HEK293 (cell line): ENCODE measurements at regions not wholly inside any gene's neighbourhood (a gene's known extent, or its start where the extent isn't known, plus 50 kb on each side); places are given as distances from the start of the nearest gene placed in this dataset.

Source experiments
- CTCF ChIA-PET: fragments of 350-600 bp; formaldehyde crosslinking; extraction: SDS; loops from one replicate; lab custom pipeline; 2021; ENCODE audit warnings: antibody characterized with exemption; lab: Yijun Ruan, JAX
- POLR2A ChIA-PET: fragments of 300-600 bp; formaldehyde crosslinking; extraction: SDS; loops from one replicate; lab custom pipeline; 2020; ENCODE audit warnings: antibody characterized with exemption, inconsistent platforms; lab: Yijun Ruan, JAX
- H3K27ac ChIP-seq: fragments of 200-500 bp; sonication (Bioruptor generic); 2 replicates; pipeline ENCODE4 v1.5.1; 2014; ENCODE audit warnings: low read depth, low read length, control low read depth, inconsistent platforms; ENCODE audit errors: extremely low read depth
- H3K36me3 ChIP-seq, 2 experiments: fragments of 200-500 bp in 1 of 2; sonication (Bioruptor generic) in 1 of 2; 1 replicate in 1 of 2; 2 replicates in 1 of 2; pipeline ENCODE4 v1.5.1; 2014 to 2017; ENCODE audit warnings: inconsistent platforms in 2 of 2, low read length in 2 of 2; ENCODE audit not compliant: control insufficient read depth in 2 of 2, insufficient read depth in 1 of 2
- H3K4me1 ChIP-seq: fragments of 200-500 bp; sonication (Bioruptor generic); 2 replicates; pipeline ENCODE4 v1.5.1; 2014; ENCODE audit warnings: mild to moderate bottlenecking, low read length, inconsistent platforms; ENCODE audit not compliant: control insufficient read depth, insufficient read depth
- H3K4me3 ChIP-seq: 2 replicates; pipeline ENCODE4 v1.5.1; 2011; ENCODE audit warnings: low read depth, mild to moderate bottlenecking, control low read depth, low read length, moderate library complexity
- H3K9me3 ChIP-seq: fragments of 200-500 bp; sonication (Bioruptor generic); 2 replicates; pipeline ENCODE4 v1.5.1; 2014; ENCODE audit warnings: low read depth, low read length, inconsistent platforms; ENCODE audit not compliant: control insufficient read depth, insufficient read depth
- CTCF ChIP-seq: fragments of 450-650 bp; formaldehyde crosslinking; IDR thresholded peaks from 2 replicates; pipeline ENCODE4 v1.5.1; 2016; ENCODE audit warnings: missing biosample characterization, missing genetic modification characterization
- GLIS1 ChIP-seq: fragments of 450-650 bp; formaldehyde crosslinking; IDR thresholded peaks from 2 replicates; pipeline ENCODE4 v1.5.1; 2016; ENCODE audit warnings: missing biosample characterization, missing genetic modification characterization
- KLF16 ChIP-seq: fragments of 450-650 bp; formaldehyde crosslinking; IDR thresholded peaks from 2 replicates; pipeline ENCODE4 v1.5.1; 2017; ENCODE audit warnings: missing biosample characterization, missing genetic modification characterization
- PATZ1 ChIP-seq: fragments of 450-650 bp; formaldehyde crosslinking; IDR thresholded peaks from 2 replicates; pipeline ENCODE4 v1.5.1; 2016; ENCODE audit warnings: missing biosample characterization, missing genetic modification characterization
- SALL2 ChIP-seq: fragments of 450-650 bp; formaldehyde crosslinking; IDR thresholded peaks from 2 replicates; pipeline ENCODE4 v1.5.0; 2017; ENCODE audit warnings: missing biosample characterization, mild to moderate bottlenecking, missing genetic modification characterization, borderline replicate concordance
- ZEB2 ChIP-seq: fragments of 450-650 bp; formaldehyde crosslinking; IDR thresholded peaks from 2 replicates; pipeline ENCODE4 v1.5.1; 2016; ENCODE audit warnings: missing biosample characterization, missing genetic modification characterization
- ZNF174 ChIP-seq: fragments of 450-650 bp; formaldehyde crosslinking; IDR thresholded peaks from 2 replicates; pipeline ENCODE4 v1.5.0; 2017; ENCODE audit warnings: missing biosample characterization, mild to moderate bottlenecking, missing genetic modification characterization
- ZNF175 ChIP-seq: fragments of 450-650 bp; formaldehyde crosslinking; IDR thresholded peaks from 2 replicates; pipeline ENCODE4 v1.5.1; 2016; ENCODE audit warnings: missing biosample characterization, missing genetic modification characterization
- ZNF184 ChIP-seq: fragments of 450-650 bp; IDR thresholded peaks from 2 replicates; pipeline ENCODE4 v1.5.1; 2018; ENCODE audit warnings: missing biosample characterization, mild to moderate bottlenecking, missing genetic modification characterization
- ZNF292 ChIP-seq: fragments of 450-650 bp; formaldehyde crosslinking; IDR thresholded peaks from 2 replicates; pipeline ENCODE4 v1.5.1; 2016; ENCODE audit warnings: low read depth, missing biosample characterization, missing genetic modification characterization, borderline replicate concordance
- ZNF302 ChIP-seq: fragments of 450-650 bp; formaldehyde crosslinking; IDR thresholded peaks from 2 replicates; pipeline ENCODE4 v1.5.1; 2016; ENCODE audit warnings: missing biosample characterization, missing genetic modification characterization, low read depth
- ZNF350 ChIP-seq: fragments of 450-650 bp; formaldehyde crosslinking; IDR thresholded peaks from 2 replicates; pipeline ENCODE4 v1.5.0; 2017; ENCODE audit warnings: missing biosample characterization, mild to moderate bottlenecking, missing genetic modification characterization
- ZNF513 ChIP-seq: fragments of 450-650 bp; IDR thresholded peaks from 2 replicates; pipeline ENCODE4 v1.5.1; 2018; ENCODE audit warnings: missing biosample characterization, missing genetic modification characterization
- ZNF555 ChIP-seq: fragments of 450-650 bp; formaldehyde crosslinking; conservative IDR thresholded peaks from 2 replicates; pipeline ENCODE4 v1.5.1; 2017; ENCODE audit warnings: missing biosample characterization, mild to moderate bottlenecking, missing genetic modification characterization, inconsistent platforms
- ZNF585B ChIP-seq: fragments of 450-650 bp; formaldehyde crosslinking; IDR thresholded peaks from 2 replicates; pipeline ENCODE4 v1.5.1; 2016; ENCODE audit warnings: missing biosample characterization, missing genetic modification characterization
- ZNF654 ChIP-seq: fragments of 450-650 bp; formaldehyde crosslinking; IDR thresholded peaks from 2 replicates; pipeline ENCODE4 v1.5.1; 2016; ENCODE audit warnings: low read depth, missing biosample characterization, missing genetic modification characterization
- ZNF76 ChIP-seq: fragments of 450-650 bp; formaldehyde crosslinking; IDR thresholded peaks from 2 replicates; pipeline ENCODE4; 2016; ENCODE audit warnings: low read depth, missing biosample characterization, missing genetic modification characterization, borderline replicate concordance

- TF ChIP-seq CTCF (tag by site-specific recombination) (peak; percentile 31; the same call in 1 of the 2 replicates), GLIS1 (no peak), ZNF76 (tag by site-specific recombination) (no peak), ZNF654 (tag by site-specific recombination) (peak; percentile 22; the same call in 1 of the 2 replicates)
- CTCF ChIA-PET, result interaction anchor here (0.5 to 2.0 kb wide), 28 partner anchors 9 to 997 kb away, joined by 3 to 10 read pairs (median 3); no protein-coding TSS in a partner anchor
- Histone ChIP-seq H3K4me3 (no peak overlapping the region), H3K27ac (no peak overlapping the region), H3K9me3 (no peaks in the 10 kb centered on the region), H3K4me1 (no peaks in the 10 kb centered on the region), H3K36me3 (no peaks in the 10 kb centered on the region)
- POLR2A ChIA-PET, result no interaction called here
Observed at GRCh38 chr1:14113841-14114567, 414.0 kb downstream of the PRDM2 start.

GRCh38 chr1:14115976-14116375, 416.0 kb downstream of the PRDM2 start:
- POLR2A ChIA-PET, result no interaction called here
- no peaks in the 10 kb centered on the region for H3K4me1 ChIP-seq
- CTCF ChIA-PET, result interaction anchor here (1.0 kb wide), 1 partner anchor 300 kb away, joined by 4 read pairs; no protein-coding TSS in a partner anchor
- TF ChIP-seq ZNF585B (tag by site-specific recombination) (peak; percentile 31; the same call in 1 of the 2 replicates), PATZ1 (no peak)
- H3K36me3 ChIP-seq, result no peaks in the 10 kb centered on the region
- no peak overlapping the region for H3K27ac ChIP-seq
- no peaks in the 10 kb centered on the region for H3K9me3 ChIP-seq
- H3K4me3 ChIP-seq, result no peak overlapping the region

- Histone ChIP-seq H3K9me3 (no peaks in the 10 kb centered on the region), H3K27ac (no peak overlapping the region), H3K36me3 (no peaks in the 10 kb centered on the region), H3K4me3 (no peak overlapping the region), H3K4me1 (no peaks in the 10 kb centered on the region)
- POLR2A ChIA-PET, result no interaction called here
- TF ChIP-seq ZNF184 (tag by site-specific recombination), result no peak
- TF ChIP-seq ZEB2 (tag by site-specific recombination), result no peak
- no peak for TF ChIP-seq ZNF513 (tag by site-specific recombination)
- TF ChIP-seq ZNF175 (tag by site-specific recombination), result no peak
- TF ChIP-seq ZNF302, result no peak
- TF ChIP-seq SALL2, result no peak
- TF ChIP-seq ZNF585B (tag by site-specific recombination), result no peak
- no peak for TF ChIP-seq ZNF292 (tag by site-specific recombination)
- no peak for TF ChIP-seq ZNF174 (tag by site-specific recombination)
- no peak for TF ChIP-seq ZNF350 (tag by site-specific recombination)
- no peak for TF ChIP-seq KLF16 (tag by site-specific recombination)
- TF ChIP-seq ZNF555 (tag by site-specific recombination), result no peak
- CTCF ChIA-PET, result interaction anchor here (0.6 to 0.8 kb wide), 2 partner anchors 588 to 910 kb away, joined by 3 read pairs; no protein-coding TSS in a partner anchor
Observed at GRCh38 chr1:14117700-14118099, 417.7 kb downstream of the PRDM2 start.
